NCI-H460 (cell line): ENCODE measurements at regions not wholly inside any gene's neighbourhood (a gene's known extent, or its start where the extent isn't known, plus 50 kb on each side); places are given as distances from the start of the nearest gene placed in this dataset.

Experiments
- DNase-seq: peaks from one replicate; pipeline ENCODE4 v3.0.0-alpha.2; 2016; ENCODE audit warnings: low read depth; ENCODE audit errors: extremely low read depth

DNA sequence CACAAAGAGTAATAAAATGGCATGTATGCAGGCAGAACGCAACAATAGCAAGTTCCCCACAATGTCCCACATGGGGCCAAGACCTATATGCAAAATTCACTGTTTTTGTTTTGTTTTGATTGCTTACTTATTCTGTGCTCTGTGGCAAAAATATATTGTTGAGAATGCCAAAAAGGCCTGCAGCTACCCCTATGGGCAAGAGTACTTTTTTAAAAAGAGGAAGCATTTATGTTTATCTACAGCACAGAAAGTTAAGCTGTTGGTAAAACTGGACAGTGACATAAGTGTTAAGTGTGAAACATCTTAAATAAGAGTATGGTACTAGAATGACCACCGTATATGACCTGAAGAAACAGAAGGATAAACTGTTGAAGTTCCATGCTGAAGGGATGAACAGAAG is 301.9 kb upstream of the ZC3H12C start:
- DNase-seq: no peak

- no peak for DNase-seq
Observed at GRCh38 chr11:109794501-109794900, 298.7 kb upstream of the ZC3H12C start.

GRCh38 chr11:109795234-109795633 is 298.0 kb upstream of the ZC3H12C start:
- DNase-seq: no peak

GRCh38 chr11:109796253-109796652 is 296.9 kb upstream of the ZC3H12C start:
- DNase-seq: no peak

DNA sequence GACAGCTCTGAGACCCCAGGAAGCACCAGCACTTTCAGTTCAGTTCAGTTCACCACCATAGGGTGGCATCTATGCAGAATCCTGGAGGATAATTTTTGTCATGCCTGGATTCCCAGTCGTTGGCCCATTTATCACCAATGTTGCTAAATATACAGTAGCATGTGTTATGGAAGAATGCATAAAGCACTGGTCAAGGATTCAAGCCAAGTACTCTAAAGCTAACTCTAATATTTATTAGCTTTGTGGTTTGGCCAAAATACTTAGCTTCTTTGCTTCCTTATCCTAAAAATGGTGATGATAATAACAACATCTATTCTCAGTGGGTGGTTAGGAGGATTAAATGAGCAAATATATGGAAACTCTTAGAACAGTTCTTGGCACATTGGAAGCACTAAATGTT is 294.7 kb upstream of the ZC3H12C start:
- DNase-seq: no peak

DNA sequence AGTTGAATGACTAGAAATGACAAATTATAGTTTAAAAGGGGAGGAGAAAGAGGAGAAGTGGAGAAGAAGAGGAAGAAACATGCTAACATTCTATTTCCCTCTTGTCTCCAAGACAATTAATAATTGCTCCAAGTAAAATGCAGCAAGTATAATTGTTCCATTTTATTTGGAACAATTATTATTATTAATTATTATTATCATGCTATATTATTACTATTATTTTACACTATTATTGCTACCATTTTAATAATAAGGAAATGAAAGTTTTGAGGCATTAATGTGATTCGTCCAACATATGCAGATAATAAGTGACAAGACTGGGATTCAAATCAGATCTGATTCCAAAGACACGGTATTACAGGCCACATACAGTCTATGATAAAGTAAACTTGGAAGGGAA is 293.6 kb upstream of the ZC3H12C start:
- no peak for DNase-seq

- DNase-seq: no peak
Observed at GRCh38 chr11:109804911-109805310, 288.3 kb upstream of the ZC3H12C start.

GRCh38 chr11:109806205-109806604 is 287.0 kb upstream of the ZC3H12C start:
- DNase-seq: no peak

GRCh38 chr11:109808569-109808968 is 284.6 kb upstream of the ZC3H12C start:
- DNase-seq: no peak

DNA sequence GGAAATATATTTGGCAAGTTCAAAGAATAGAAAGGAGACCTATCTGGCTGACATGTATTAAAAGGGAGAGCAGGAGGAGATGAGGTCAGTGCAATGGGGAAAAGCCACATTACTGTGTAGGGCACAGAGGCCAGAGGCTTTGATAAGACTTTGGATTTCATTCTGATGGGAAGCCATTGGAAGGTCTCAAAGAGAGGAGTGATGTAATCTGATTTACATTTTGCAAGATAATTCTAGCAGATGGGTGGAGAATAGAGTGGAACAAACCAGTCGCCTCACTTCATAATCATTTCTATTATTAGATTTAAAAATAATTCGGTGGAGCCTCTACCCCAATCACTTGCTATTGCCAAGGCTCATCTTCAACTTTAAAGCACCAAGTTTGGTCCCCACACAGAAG is 278.4 kb upstream of the ZC3H12C start:
- no peak for DNase-seq

- DNase-seq: no peak
Observed at GRCh38 chr11:109815500-109816150, 277.6 kb upstream of the ZC3H12C start.

- no peak for DNase-seq
Observed at GRCh38 chr11:109818290-109818689, 274.9 kb upstream of the ZC3H12C start.

- no peak for DNase-seq
Observed at GRCh38 chr11:109819410-109819809, 273.8 kb upstream of the ZC3H12C start.

GRCh38 chr11:109821511-109821910 is 271.7 kb upstream of the ZC3H12C start:
- no peak for DNase-seq

DNA sequence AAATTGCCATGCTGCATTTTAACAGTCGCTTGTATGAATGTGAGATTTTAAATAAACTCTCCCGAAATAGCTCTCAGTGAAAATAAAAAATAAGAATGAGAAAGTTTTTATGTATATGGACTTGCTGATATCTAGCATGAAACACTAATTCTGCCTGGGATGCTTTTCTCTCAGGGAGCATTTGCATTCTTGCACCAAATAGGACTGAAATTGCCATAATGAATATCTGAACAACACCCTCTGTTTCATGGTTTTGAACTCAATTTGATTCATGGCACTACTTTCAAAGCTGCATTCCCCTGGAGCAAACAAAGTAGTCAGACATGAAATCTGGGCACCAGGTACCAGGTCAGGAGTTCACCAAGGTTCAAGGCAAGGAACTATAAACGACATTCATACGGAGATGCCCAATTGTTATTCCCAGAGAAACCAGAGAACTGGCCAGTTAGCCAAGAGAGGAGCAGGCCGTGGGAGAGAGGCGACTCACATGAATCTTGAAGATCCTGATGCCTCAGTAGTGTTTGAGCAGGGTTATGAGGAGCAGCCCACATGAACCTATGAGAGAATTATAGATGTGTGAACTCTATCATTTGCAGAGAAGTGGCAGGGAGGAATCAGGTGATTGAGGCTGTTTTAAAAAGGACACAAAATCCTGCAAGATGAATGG is 270.6 kb upstream of the ZC3H12C start:
- no peak for DNase-seq

GRCh38 chr11:109828387-109828786 is 264.8 kb upstream of the ZC3H12C start:
- DNase-seq: no peak

DNA sequence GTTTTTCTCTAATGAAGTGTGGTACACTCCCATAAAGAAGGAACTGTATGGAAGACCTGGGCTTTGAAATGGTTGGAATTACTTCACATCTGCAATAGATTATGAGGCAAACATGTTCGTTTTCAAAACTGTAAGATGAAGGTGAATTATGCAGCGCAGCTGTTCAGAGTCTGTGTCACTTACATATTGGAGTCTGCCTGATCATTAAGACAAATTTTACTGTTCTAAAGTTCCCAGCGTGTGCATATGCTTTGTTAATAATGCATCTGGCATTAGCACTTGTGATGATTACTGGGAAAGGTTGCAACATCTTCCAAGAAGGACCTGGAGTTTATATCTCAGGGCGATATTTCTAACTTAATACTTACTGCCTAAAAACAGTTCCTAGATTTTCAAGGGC is 255.2 kb upstream of the ZC3H12C start:
- DNase-seq: no peak

DNA sequence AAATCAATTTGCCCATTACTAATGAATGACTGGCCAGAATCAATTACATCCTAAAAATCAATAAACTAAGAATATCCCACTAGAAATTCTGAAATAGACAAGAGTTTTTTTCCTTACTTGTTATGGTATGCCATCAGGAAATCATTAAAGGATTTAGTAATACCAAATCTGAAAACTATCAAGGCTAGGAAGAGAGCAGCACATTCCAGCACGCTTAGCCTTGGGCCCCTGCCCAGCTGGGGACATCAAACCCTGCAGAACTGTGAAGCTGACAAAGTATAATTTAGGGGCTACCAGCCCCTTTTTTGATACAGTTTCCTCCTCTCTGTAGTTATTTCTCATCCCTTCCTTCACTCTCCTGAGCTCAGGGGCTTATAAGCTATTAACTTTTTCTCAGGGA is 247.8 kb upstream of the ZC3H12C start:
- no peak for DNase-seq

- DNase-seq: no peak
Observed at GRCh38 chr11:109847621-109848020, 245.6 kb upstream of the ZC3H12C start.

DNA sequence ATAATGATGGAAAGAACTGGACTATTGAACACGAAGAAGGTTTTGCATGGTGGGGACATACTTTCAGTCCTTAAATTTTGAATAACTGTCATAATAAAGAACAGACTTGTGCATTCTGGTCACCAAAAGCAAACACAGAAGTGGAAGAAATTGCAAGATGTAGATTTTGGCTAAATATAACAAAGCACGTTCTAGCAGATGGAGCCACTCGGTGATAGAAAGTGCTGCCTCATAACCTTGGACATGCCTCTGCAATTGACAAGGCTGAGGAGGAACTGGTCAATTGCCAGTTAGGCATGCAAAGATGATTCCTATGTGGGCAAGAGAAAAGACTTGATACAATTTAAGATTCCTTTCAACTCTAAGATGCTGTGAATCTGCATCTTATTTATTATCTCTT is 244.1 kb upstream of the ZC3H12C start:
- no peak for DNase-seq

GRCh38 chr11:109849946-109850345 is 243.2 kb upstream of the ZC3H12C start:
- no peak for DNase-seq

DNA sequence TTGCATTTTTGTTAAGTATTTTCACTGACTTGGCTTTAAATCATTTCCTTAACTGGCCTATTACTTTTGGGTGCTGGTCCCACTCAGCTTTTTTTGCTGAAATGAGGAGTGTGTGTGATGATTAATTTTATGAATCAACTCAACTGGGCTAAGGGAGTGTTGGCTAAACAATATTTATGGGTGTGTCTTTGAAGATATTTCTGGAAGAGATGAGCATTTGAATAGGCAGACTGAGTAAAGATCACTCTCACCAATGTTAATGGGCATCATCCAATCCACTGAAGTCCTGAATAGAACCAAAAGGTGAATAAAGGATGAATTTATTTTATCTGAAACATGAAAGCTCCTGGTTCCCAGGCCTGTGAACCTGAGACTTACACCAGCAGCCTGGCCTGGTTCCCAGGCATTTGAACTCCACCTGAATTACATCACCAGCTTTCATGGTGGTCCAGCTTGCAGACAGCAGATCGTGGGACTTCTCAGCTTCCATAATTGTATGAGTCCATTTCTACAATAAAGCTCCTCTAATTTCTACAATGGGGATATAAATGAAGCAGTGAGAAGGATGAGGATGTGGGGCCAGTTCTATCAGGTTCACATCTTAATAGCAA is 241.3 kb upstream of the ZC3H12C start:
- no peak for DNase-seq
